ENCODE measurements at regions not wholly inside any gene's neighbourhood (a gene's known extent, or its start where the extent isn't known, plus 50 kb on each side); places are given as distances from the start of the nearest gene placed in this dataset.

- DNase-seq, result no peak
- in situ Hi-C loops (cut with HindIII; ENCODE audit: low pct_ligation_motif_present, low pct_unique_long_range_greater_than_20kb, low sequenced_read_pairs), result no loop called here
These were observed 174.6 kb upstream of the SPEF2 start for GRCh38 chr5:35442885-35443639.

DNA sequence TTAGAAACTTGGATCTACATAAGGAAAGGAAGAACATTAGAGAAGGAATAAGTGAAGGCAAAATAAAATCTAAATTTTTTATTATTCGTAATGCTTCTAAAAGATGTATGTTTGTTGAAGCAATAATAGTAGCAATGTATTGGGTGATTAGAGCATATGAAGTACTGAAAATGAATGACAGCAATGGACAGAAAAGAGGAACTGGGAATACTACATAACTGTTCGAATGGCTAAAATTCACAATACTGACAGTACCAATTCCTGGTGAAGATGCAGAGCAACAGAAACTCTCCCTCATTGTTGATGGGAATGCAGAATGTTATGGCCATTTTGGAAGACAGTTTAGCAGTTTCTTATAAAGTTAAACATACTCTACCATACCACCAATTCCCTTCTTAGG is 177.3 kb upstream of the SPEF2 start:
- in situ Hi-C loops (cut with HindIII; ENCODE audit: low pct_ligation_motif_present, low pct_unique_long_range_greater_than_20kb, low sequenced_read_pairs), result no loop called here
- DNase-seq, result no peak

DNA sequence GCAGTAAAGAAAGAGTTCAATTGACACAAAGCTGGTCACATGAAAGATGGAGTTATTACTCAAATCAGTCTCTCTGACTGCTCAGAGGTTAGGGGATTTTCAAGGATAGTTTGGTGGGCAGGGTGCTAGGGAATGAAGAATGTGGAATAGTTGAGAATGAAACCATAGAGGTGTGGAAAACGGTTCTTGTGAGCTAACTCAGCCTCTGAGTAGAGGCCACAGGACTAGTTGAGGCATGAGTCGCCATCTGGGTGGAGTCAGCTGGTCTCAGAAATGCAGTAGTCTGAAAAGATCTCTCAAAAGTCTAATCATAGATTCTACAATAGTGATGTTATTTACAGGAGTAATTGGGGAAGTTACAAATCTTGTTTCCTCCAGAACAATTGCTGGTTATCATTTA is 178.9 kb upstream of the SPEF2 start:
- in situ Hi-C loops (cut with HindIII; ENCODE audit: low pct_ligation_motif_present, low pct_unique_long_range_greater_than_20kb, low sequenced_read_pairs), result no loop called here
- no peak for DNase-seq

GRCh38 chr5:35438288-35438687 is 179.4 kb upstream of the SPEF2 start:
- in situ Hi-C loops (cut with HindIII; ENCODE audit: low pct_ligation_motif_present, low pct_unique_long_range_greater_than_20kb, low sequenced_read_pairs), result no loop called here
- no peak for DNase-seq

GRCh38 chr5:35436400-35437057 is 181.1 kb upstream of the SPEF2 start:
- DNase-seq, result peak; percentile 42
- in situ Hi-C loops (cut with HindIII; ENCODE audit: low pct_ligation_motif_present, low pct_unique_long_range_greater_than_20kb, low sequenced_read_pairs), result no loop called here

GRCh38 chr5:35430381-35431162 is 187.1 kb upstream of the SPEF2 start:
- in situ Hi-C loops (cut with HindIII; ENCODE audit: low pct_ligation_motif_present, low pct_unique_long_range_greater_than_20kb, low sequenced_read_pairs), result no loop called here

DNA sequence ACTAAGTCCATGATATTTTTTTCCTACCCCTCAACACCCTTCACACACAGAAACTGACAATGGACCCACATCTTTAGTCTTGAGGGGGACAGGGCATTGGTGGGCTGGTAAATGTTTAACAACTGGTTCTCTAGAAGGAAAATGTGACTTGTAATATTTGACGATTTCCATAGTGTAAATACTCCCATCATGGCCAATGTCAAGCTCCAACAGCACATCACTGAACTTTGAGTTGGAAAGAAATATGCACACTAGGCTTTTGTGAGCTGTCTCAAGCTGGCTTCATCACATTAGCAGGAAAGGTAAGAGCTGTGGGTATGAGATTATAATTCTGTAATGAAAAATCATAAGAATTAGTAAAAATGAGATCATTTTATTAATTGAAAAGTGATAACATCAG is 189.9 kb upstream of the PRLR start:
- in situ Hi-C loops (cut with HindIII; ENCODE audit: low pct_ligation_motif_present, low pct_unique_long_range_greater_than_20kb, low sequenced_read_pairs), result no loop called here
- DNase-seq, result no peak

More at GRCh38 chr5:35430381-35431162, 187.1 kb upstream of the SPEF2 start:
- DNase-seq, result no peak

DNA sequence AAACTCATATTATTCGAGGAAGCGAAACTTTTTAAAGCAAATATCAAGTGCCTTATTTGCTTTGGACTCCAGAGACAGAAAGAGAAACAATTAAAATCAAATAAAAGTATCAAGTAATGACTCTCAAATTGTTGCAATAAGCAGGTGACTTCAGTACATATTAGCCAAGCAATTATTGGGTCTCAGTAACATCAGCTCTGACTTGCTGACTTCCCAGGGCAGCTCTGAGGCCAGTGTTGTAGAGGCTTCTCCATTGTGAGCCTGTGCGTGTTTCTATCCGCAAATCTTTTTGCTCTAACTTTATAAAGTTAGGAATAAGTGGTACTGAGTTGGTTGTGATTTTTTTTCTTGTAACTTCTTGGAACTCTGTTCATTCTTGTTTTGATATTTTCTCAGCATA is 186.8 kb upstream of the PRLR start:
- in situ Hi-C loops (cut with HindIII; ENCODE audit: low pct_ligation_motif_present, low pct_unique_long_range_greater_than_20kb, low sequenced_read_pairs), result no loop called here
- no peak for DNase-seq

GRCh38 chr5:35416217-35416988 is 186.1 kb upstream of the PRLR start:
- DNase-seq, result no peak
- in situ Hi-C loops (cut with HindIII; ENCODE audit: low pct_ligation_motif_present, low pct_unique_long_range_greater_than_20kb, low sequenced_read_pairs), result no loop called here

DNA sequence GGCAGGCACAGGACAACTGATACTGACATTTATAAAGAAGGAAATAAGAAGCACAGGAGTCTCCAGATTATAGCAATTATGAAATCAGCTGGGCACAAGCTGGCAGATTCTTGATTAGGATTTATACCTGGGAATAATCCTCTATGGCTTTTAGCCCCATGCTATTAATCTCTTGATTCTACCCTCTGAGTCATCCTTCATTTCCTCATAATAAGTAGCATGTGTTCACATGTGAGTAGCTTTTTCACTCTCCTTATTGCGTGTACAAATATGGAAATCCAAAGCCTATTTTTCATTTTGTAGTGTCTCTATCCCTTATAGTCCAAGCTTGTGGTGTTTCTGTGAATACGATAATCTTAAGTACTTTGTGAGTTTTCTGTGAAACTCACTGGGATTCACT is 185.0 kb upstream of the PRLR start:
- DNase-seq, result no peak
- in situ Hi-C loops (cut with HindIII; ENCODE audit: low pct_ligation_motif_present, low pct_unique_long_range_greater_than_20kb, low sequenced_read_pairs), result no loop called here

DNA sequence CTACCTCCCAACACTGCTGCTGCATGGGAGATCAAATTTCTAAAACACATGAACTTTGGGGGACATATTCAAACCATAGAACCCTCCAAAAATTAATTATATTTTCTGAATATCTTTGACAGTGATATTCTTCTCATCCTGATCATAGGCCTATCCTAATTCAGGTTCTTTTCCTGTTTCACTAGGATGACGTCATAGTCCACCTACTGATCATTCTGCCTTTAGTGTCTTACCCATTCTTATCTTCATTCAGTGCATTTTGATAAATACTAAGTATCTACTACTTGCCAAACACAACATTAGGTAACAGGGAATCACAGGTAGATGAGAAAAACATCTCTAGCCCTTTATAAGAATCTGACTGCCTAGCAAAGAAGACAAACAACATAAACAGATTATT is 179.1 kb upstream of the PRLR start:
- in situ Hi-C loops (cut with HindIII; ENCODE audit: low pct_ligation_motif_present, low pct_unique_long_range_greater_than_20kb, low sequenced_read_pairs), result no loop called here
- DNase-seq, result no peak

- in situ Hi-C loops (cut with HindIII; ENCODE audit: low pct_ligation_motif_present, low pct_unique_long_range_greater_than_20kb, low sequenced_read_pairs), result no loop called here
- no peak for DNase-seq
These were observed 177.9 kb upstream of the PRLR start for GRCh38 chr5:35408146-35408545.

DNA sequence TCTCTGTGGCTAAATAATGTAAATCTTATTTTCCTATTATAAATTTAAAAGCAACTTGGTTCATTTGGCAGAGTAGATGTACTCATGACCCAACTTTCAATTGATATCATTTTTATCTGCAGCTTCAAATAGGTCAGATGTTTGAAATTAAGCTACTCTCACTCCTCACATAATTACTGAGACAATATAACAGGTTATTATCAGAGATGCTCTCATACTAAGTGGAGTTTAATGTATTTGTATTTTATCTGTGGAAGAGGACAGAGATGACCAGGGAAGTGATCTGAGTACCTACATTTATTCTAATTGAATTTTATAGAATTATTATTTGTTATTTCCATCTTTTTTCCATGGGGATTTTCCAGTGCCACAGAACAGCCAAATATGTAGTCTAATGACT is 177.4 kb upstream of the PRLR start:
- DNase-seq, result no peak
- in situ Hi-C loops (cut with HindIII; ENCODE audit: low pct_ligation_motif_present, low pct_unique_long_range_greater_than_20kb, low sequenced_read_pairs), result no loop called here

GRCh38 chr5:35405938-35406337 is 175.7 kb upstream of the PRLR start:
- no peak for DNase-seq
- in situ Hi-C loops (cut with HindIII; ENCODE audit: low pct_ligation_motif_present, low pct_unique_long_range_greater_than_20kb, low sequenced_read_pairs), result no loop called here

GRCh38 chr5:35404701-35405100 is 174.4 kb upstream of the PRLR start:
- no peak for DNase-seq
- in situ Hi-C loops (cut with HindIII; ENCODE audit: low pct_ligation_motif_present, low pct_unique_long_range_greater_than_20kb, low sequenced_read_pairs), result no loop called here

GRCh38 chr5:35393901-35394300 is 163.6 kb upstream of the PRLR start:
- no peak for DNase-seq
- in situ Hi-C loops (cut with HindIII; ENCODE audit: low pct_ligation_motif_present, low pct_unique_long_range_greater_than_20kb, low sequenced_read_pairs), result no loop called here

DNA sequence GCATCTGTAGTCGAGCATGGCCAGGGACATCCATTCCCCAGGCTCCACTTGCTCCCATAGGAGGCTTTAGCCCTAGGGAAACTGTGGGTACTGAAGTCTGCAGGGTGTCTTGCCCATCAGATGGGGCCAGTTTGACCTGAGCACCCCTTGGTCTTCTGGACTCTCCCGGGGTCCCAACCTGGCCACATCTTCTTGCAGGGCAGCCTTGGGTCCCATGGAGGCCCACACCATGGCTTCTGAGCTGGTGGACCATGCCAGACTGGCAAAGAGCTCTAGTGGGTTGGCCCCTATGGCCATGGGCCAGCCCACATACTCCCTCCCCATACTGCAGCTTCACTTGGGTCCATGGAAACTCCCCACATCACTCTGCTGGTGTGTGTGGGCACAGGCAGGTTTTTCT is 154.4 kb upstream of the PRLR start:
- in situ Hi-C loops (cut with HindIII; ENCODE audit: low pct_ligation_motif_present, low pct_unique_long_range_greater_than_20kb, low sequenced_read_pairs), result no loop called here
- DNase-seq, result no peak

DNA sequence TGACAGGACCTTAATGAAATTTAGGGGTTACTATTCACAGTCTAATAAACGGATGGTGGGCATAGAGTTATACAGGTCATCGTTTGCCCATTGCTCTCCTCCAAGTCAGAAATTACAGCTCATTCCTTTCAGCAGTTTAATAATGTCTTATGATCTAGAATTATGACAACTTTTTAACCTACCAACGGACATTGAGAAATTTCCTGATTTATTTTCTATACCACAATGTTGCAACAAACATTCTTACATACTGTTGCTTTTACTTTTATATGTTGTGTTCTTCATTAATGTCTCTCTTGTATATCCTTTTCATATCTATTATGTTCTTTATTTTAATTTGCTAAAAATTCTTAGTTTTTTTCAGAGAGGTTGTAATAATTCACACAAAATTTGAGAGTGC is 152.8 kb upstream of the PRLR start:
- no peak for DNase-seq
- in situ Hi-C loops (cut with HindIII; ENCODE audit: low pct_ligation_motif_present, low pct_unique_long_range_greater_than_20kb, low sequenced_read_pairs), result no loop called here

- DNase-seq, result no peak
- in situ Hi-C loops (cut with HindIII; ENCODE audit: low pct_ligation_motif_present, low pct_unique_long_range_greater_than_20kb, low sequenced_read_pairs), result no loop called here
These were observed 147.4 kb upstream of the PRLR start for GRCh38 chr5:35377653-35378052.

Measured in ACHN (cell line).